NCI-H748 (cell line): ENCODE measurements at regions not wholly inside any gene's neighbourhood (a gene's known extent, or its start where the extent isn't known, plus 50 kb on each side); places are given as distances from the start of the nearest gene placed in this dataset.

ENCODE experiments used
- DNase-seq: peaks from one replicate; lab custom pipeline; 2025; ENCODE audit not compliant: unreplicated experiment; lab: John Stamatoyannopoulos, UW

DNA sequence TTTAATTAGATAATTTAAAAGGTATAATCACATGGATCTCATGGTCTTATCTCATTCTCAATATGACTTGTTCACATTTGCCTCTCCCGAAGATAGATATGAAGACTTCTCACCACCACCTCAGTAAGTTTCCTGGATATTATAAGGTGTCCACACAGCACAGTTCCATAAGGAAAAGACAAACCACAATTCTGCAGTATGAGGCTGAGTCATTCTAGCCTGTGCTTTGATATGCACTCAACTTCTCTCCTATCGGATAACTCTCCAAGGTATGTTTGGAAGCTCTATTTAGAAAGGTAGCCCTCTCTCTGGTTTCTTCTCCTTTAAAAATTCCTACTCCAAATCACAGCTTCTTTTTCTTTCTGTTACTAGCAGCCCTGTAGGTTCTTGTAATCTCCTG, 612.8 kb downstream of the ZPLD1 start:
- DNase-seq: no peak

GRCh38 chr3:103048068-103048722, 613.4 kb downstream of the ZPLD1 start:
- no peak for DNase-seq

DNA sequence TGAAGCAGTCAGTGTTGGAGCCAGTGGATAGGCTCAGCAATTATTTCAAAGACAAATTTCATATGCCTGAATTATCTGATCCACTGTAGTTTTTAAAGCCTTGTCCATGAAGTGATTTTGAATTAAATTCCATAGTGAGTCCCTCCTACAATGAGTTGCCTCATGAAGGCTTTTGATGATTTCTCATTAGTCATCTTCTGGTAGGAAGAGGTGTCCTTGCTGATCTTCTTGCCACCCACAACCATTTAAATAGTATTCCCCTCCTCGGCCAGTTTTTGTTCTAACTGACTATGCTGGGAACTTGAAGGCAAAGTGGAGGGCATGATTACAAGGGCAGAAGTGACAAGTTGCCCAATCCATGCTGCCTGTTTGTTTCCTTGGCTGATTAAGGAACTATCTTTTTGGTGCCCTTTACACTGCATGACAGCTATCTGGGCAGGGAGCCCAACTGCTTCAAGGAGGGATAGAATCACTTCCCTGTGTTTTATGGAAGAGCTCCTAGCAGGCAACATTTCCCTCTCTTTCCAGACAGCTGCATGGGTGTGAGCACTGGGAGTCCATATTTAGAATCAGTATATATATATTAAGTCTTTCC, 617.5 kb downstream of the ZPLD1 start:
- DNase-seq: no peak

DNA sequence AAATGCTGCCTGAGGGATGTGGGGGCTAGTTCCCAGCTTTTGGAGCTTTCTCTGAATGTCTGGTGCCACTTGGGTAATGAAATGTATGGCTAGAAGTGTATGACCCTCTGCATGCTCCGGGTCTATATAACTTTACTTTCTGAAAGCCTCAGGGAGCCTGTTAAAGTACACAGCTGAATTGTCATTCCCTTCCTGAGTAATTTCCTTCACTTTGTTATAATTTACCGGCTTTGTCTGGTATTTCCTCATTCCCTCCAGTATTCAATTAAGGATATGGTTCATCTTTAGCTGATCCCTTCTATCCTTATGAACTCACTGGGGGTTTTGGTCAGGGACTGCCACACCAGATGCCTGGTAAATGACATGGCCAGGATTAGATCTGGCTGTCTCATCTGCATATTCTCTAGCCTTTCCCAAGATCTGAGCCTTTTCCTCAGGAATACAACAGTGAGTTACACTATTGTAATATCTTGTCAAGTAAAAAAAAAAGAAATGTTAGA, 620.3 kb downstream of the ZPLD1 start:
- no peak for DNase-seq

- no peak for DNase-seq
These were observed 621.7 kb downstream of the ZPLD1 start for GRCh38 chr3:103056542-103056941.

- DNase-seq: no peak
These were observed 622.2 kb downstream of the ZPLD1 start for GRCh38 chr3:103057003-103057402.

DNA sequence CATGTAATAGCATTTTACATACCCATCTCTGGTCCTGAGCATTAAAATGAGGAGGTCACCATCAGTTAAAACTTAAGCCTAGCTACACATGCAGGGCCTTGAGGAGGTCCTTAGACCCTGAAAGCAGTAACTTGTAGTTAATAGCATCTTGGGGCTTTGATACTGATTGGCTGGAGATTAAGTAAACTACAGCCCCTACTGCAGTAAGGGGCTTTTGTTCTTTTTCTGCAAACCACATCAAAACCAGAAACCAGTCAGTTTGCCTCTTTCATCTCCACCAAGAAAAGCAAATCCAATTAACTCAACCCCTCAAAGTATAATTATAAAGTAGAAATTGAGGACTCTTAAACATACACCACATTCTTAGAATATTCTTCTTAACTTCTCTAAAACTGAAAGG, 622.7 kb downstream of the ZPLD1 start:
- DNase-seq: no peak

- DNase-seq: no peak
These were observed 624.6 kb downstream of the ZPLD1 start for GRCh38 chr3:103059432-103059831.

- no peak for DNase-seq
These were observed 625.4 kb downstream of the ZPLD1 start for GRCh38 chr3:103060242-103060641.

DNA sequence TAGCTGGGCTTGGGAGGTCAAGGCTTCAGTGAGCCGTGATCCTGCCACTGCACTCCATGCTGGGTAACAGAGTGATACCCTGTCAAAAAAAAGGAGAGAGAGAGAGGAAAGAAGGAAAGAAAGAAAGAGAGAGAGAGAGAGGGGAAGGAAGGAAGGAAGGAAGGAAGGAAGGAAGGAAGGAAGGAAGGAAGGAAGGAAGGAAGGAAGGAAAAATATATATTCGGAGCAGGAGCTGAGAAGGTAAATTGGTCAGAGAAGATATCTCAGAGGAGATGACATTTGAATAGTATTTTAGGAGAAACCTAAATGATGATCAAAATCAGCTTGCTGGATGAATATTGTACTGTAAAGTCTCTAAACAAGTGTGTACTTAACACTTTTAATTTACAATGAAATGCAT, 633.1 kb downstream of the ZPLD1 start:
- no peak for DNase-seq

GRCh38 chr3:103075282-103075681, 640.5 kb downstream of the ZPLD1 start:
- DNase-seq: no peak

- no peak for DNase-seq
These were observed 643.1 kb downstream of the ZPLD1 start for GRCh38 chr3:103077910-103078309.

- DNase-seq: no peak
These were observed 647.7 kb downstream of the ZPLD1 start for GRCh38 chr3:103082501-103082900.

DNA sequence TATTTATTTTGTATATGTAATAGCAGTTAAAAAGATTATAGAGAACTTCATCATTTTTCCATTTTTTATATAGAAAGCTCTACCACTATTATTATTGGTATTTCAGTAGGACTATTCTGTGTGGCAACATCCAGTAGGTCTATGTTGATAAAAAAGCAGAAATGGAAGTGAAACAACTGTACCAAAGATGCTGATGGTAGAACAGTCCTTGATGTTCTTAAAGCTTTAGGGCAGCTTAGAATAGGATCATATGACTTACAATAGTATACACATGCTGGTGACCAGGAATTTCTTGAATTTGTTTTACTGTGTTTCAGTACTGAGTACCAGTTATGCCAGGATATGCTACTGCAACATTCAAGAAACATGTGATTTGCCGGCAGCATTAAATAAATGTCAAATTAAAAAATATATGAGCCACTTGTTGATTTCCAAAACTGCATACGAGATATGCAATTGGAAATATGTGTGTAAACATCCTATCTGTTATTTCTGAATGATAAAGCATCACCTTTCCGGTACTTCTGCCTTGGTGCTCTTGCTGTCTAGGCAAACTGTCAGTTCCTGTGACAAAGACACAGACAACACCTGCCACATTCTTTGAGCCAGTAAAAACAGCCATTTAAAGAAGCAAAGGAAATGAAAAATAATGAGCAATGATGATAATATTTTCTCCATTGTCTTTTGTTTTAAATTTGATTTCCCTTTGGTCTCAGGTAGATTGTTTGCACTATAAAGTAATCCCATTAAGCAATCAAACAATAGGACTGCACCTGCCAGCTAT, 649.2 kb downstream of the ZPLD1 start:
- peak; percentile 86 for DNase-seq

- DNase-seq: no peak
These were observed 650.6 kb downstream of the ZPLD1 start for GRCh38 chr3:103085465-103085864.

DNA sequence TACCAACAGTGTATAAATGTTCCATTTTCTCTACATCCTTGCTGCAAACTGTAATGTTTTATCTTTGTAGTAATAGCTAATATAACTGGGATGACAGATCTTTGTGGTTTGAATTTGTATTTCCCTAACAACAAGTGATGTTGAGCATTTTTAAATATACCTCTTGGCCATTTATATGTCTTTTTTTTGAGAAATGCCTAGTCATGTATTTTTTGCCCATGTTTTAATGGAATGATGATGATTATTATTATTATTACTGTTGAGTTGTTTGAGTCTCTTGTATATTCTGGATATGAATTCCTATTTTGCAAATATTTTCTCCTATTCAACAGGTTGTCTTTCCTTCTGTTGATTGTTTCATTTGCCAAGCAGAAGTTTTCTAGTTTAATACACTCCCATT, 654.9 kb downstream of the ZPLD1 start:
- DNase-seq: no peak

DNA sequence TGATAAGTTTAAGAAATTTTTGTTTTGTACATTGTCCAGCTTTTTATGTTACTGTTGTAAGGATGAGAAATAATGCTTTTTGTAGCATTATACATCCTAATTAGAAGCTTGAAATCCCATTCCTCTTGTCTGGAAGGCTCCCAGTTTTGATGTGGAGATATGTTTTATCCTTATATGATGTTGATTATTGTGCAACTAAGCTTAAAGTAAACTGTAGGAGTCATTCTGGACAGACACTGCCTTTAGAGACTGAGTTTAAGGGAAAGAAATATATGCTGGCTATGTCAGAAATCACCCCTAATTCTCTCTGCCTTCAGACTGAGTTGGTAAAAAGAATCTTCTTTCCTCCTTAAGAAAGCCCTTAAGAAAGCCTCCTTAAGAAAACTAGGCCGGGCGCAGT, 670.4 kb downstream of the ZPLD1 start:
- DNase-seq: no peak

DNA sequence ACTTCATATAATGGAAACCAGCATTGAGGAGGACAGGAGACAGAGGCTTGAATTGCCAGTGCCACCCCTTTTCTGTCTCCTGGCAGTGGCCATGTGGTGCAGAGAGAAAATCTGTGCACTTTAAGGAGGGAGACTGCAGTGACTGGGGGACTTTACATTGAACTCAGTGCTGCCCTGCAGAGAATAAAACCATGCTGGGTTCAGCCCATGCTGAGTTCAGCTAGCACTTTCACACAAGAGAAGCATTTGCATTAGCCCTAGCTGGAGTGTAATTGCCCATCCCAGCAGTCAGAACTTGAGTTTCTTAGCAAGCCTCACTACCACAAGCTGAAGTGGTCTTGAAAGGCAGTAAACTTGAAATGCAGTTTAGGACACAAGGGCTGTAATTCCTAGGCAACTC, 677.5 kb downstream of the ZPLD1 start:
- DNase-seq: no peak

DNA sequence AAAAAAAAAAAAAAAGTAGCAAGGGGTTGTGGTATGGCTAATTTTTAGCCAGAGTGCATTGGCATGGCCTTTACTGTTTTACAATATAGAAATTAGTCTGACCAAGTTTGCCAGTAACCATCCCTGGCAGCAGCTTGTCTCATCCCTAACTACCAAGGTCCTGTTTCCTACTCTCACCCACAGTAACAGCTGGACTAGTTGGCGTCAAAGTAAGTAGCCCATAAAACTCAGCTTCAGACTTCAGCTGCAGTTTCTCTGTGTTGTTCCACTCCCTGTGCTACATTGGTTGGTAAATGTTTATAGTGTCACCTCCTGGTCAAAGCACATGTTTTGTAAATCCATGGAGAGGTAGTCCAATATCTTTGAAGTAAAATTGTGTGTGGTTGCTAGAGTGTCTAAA, 691.3 kb downstream of the ZPLD1 start:
- peak; percentile 4 for DNase-seq

DNA sequence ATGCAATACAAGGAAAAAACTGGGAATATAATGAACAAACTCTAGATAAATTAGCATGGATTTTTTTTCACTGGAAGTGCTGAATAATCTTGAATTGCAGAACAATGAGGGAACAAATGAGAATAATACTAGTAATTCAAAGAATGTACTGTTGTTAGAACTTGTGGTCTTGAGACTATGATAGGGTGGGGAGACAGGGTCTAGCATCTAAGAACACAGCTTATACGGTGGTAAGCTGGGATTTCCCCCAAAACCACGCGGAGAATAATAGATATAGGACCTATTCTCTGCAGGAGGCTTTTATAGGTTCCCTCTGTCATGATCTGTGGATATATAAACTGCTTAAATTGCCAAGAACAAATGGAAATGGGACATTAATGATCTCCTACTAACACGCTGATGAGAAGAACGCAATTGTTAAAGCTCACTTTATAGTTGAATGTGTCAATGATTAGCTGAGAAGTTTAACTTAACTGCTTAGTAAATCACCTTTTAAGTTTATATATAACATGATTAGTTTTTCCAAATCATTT, 692.3 kb downstream of the ZPLD1 start:
- no peak for DNase-seq

DNA sequence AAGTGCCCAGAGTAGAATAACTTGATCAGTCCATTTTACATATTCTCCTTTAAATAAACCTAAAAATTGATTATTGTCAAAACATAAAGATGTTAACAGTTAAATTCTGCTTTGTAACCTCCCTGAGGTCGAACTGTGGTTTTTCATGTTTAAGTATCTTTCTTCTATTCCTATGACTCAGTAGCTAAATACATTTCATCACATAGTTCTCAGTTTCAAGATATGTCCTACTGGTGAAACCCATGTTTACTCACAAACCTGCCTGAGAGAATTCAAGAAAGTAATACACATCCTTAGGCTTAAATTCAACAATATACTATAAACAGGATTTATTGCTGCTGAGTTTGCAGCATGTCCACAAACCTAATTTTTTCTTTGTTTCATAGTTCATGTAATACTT, 692.9 kb downstream of the ZPLD1 start:
- no peak for DNase-seq
